ENCODE measurements at regions not wholly inside any gene's neighbourhood (a gene's known extent, or its start where the extent isn't known, plus 50 kb on each side); places are given as distances from the start of the nearest gene placed in this dataset.

DNA sequence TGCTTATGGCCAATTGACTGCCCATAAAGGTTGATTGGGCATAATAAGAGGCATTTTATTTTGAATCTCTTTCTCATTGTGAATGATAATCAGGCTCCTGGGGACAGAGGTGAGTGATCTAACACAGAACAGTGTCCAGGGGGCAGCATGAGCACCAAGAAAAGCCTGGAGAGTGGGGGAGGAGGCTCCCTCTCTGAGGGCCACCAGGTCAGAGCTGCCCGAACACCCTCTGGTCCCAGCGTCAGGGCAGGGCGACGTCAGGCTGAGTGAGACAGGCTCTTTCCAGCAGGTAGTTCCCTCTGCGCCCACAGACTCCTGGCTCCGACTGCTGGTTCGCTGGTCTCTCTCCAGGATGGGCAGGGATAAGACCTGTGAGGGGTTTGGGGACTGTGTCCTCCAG is 250.2 kb upstream of the C1orf174 start:
- TF ChIP-seq POLR2A (IDR thresholded peaks at IDR 0.05; ENCODE audit: low read length) = no peak
- no peak for TF ChIP-seq GATA1 (IDR thresholded peaks at IDR 0.05; ENCODE audit: low read depth, low read length)

Measured in erythroblast (primary cell).